Liver (tissue), 8 donors: ENCODE measurements at regions not wholly inside any gene's neighbourhood (a gene's known extent, or its start where the extent isn't known, plus 50 kb on each side); places are given as distances from the start of the nearest gene placed in this dataset.

ENCODE experiments used
- DNase-seq: peaks from one replicate; pipeline ENCODE4 v3.0.0-alpha.2; 2017; ENCODE audit warnings: low spot score
- H3K27ac ChIP-seq, 2 donors: one replicate each; pipeline ENCODE4 v1.7.0; 2013; ENCODE audit warnings: inconsistent platforms in 2 of 2, low read length in 2 of 2, control low read depth in 1 of 2, low read depth in 1 of 2, mild to moderate bottlenecking in 1 of 2
- H3K27me3 ChIP-seq, 4 donors: one replicate each; pipeline versions ENCODE4 v1.6.1 to v1.7.0; 2013; ENCODE audit warnings: low read length in 3 of 4, inconsistent platforms in 1 of 4, mild to moderate bottlenecking in 1 of 4, moderate library complexity in 1 of 4; ENCODE audit not compliant: control insufficient read depth in 4 of 4, insufficient read depth in 4 of 4
- H3K36me3 ChIP-seq, 4 donors: one replicate each; pipeline versions ENCODE4 v1.6.1 to v1.7.0; 2013; ENCODE audit warnings: low read length in 3 of 4, mild to moderate bottlenecking in 3 of 4, low read depth in 1 of 4, moderate library complexity in 1 of 4; ENCODE audit not compliant: control insufficient read depth in 4 of 4, insufficient read depth in 3 of 4
- H3K4me1 ChIP-seq, 4 donors: one replicate each; pipeline versions ENCODE4 v1.6.1 to v1.7.0; 2013; ENCODE audit warnings: low read length in 3 of 4, mild to moderate bottlenecking in 3 of 4, moderate library complexity in 1 of 4; ENCODE audit not compliant: control insufficient read depth in 4 of 4, insufficient read depth in 4 of 4
- H3K4me3 ChIP-seq, 3 donors: one replicate each; pipeline versions ENCODE4 v1.6.1 to v1.7.0; 2013; ENCODE audit warnings: low read length in 3 of 3, control low read depth in 1 of 3, low read depth in 1 of 3, mild to moderate bottlenecking in 1 of 3
- H3K9ac ChIP-seq, 2 donors: one replicate each; pipeline ENCODE4 v1.7.0; 2013; ENCODE audit warnings: low read length in 2 of 2, mild to moderate bottlenecking in 2 of 2, moderate library complexity in 2 of 2, control low read depth in 1 of 2, low read depth in 1 of 2
- H3K9me3 ChIP-seq, 4 donors: one replicate each; pipeline versions ENCODE4 v1.6.1 to v1.7.0; 2013; ENCODE audit warnings: low read length in 3 of 4; ENCODE audit not compliant: control insufficient read depth in 4 of 4
- ATF3 ChIP-seq: IDR thresholded peaks from 2 replicates; pipeline ENCODE4 v1.6.1; 2016; ENCODE audit warnings: antibody characterized with exemption
- CTCF ChIP-seq: fragments of 150-350 bp; IDR thresholded peaks from 2 replicates; pipeline ENCODE4 v1.5.1; 2017; ENCODE audit warnings: improper control_type of control experiment, low read depth, low read length; ENCODE audit not compliant: missing input control
- EGR1 ChIP-seq, 2 donors: IDR thresholded peaks; 2 replicates each; pipeline ENCODE4 v1.6.1; 2016 to 2018; ENCODE audit warnings: antibody characterized with exemption in 2 of 2, low read depth in 2 of 2
- FOXA1 ChIP-seq: IDR thresholded peaks from 2 replicates; pipeline ENCODE4 v1.6.1; 2016; ENCODE audit warnings: antibody characterized with exemption
- FOXA2 ChIP-seq: IDR thresholded peaks from 2 replicates; pipeline ENCODE4 v1.6.1; 2016; ENCODE audit warnings: antibody characterized with exemption
- GABPA ChIP-seq, 2 donors: IDR thresholded peaks in 1 of 2; conservative IDR thresholded peaks in 1 of 2; 2 replicates each; pipeline ENCODE4 v1.6.1; 2016; ENCODE audit warnings: antibody characterized with exemption in 2 of 2, mild to moderate bottlenecking in 1 of 2, moderate library complexity in 1 of 2
- HNF4A ChIP-seq, 2 donors: conservative IDR thresholded peaks; 2 replicates each; pipeline ENCODE4 v1.6.1; 2016; ENCODE audit warnings: antibody characterized with exemption in 2 of 2, mild to moderate bottlenecking in 2 of 2
- MAX ChIP-seq: IDR thresholded peaks from 2 replicates; pipeline ENCODE4 v1.6.1; 2016; ENCODE audit warnings: antibody characterized with exemption
- NR2F2 ChIP-seq: IDR thresholded peaks from 2 replicates; pipeline ENCODE4 v1.6.1; 2016; ENCODE audit warnings: antibody characterized with exemption
- RAD21 ChIP-seq, 2 donors: IDR thresholded peaks; 2 replicates each; pipeline ENCODE4 v1.6.1; 2016; ENCODE audit warnings: antibody characterized with exemption in 2 of 2, mild to moderate bottlenecking in 2 of 2
- REST ChIP-seq: IDR thresholded peaks from 2 replicates; pipeline ENCODE4 v1.6.1; 2016; ENCODE audit warnings: antibody characterized with exemption, mild to moderate bottlenecking
- RXRA ChIP-seq, 2 donors: IDR thresholded peaks; 2 replicates each; pipeline ENCODE4 v1.6.1; 2017 to 2018; ENCODE audit warnings: antibody characterized with exemption in 2 of 2, mild to moderate bottlenecking in 1 of 2
- SP1 ChIP-seq: IDR thresholded peaks from 2 replicates; pipeline ENCODE4 v1.6.1; 2018; ENCODE audit warnings: antibody characterized with exemption, mild to moderate bottlenecking
- TAF1 ChIP-seq: conservative IDR thresholded peaks from 2 replicates; pipeline ENCODE4 v1.6.1; 2016; ENCODE audit warnings: antibody characterized with exemption, mild to moderate bottlenecking
- YY1 ChIP-seq: IDR thresholded peaks from 2 replicates; pipeline ENCODE4 v1.6.1; 2016; ENCODE audit warnings: antibody characterized with exemption, mild to moderate bottlenecking
- ZBTB33 ChIP-seq: IDR thresholded peaks from 2 replicates; pipeline ENCODE4 v1.6.1; 2016; ENCODE audit warnings: antibody characterized with exemption
- WGBS: extraction: QIAGEN DNeasy Blood & Tissue Kit; methylation state at CpG from one replicate; pipeline ENCODE4 v1.1.7; 2013; 5-methylcytosine and 5-hydroxymethylcytosine counted together
- donor health status: healthy.
- donor health status: healthy.
- donor health status: healthy.
- donor health status: healthy.
- donor health status: healthy.

GRCh38 chr1:208387908-208388811 lies 144.0 kb upstream of the PLXNA2 start:
- no peaks in the 10 kb centered on the region for H3K9me3 ChIP-seq
- WGBS: 76% methylated on average over 9 of the region's 9 CpGs
- H3K4me3 ChIP-seq: no peak overlapping the region
- no peak for DNase-seq
- TF ChIP-seq REST (no peak), CTCF (no peak), MAX (no peak), GABPA (IDR thresholded peaks at IDR 0.05 in 1 of 2, conservative IDR thresholded peaks at IDR 0.05 in 1 of 2) (no peak), EGR1 (IDR thresholded peaks at IDR 0.05; ENCODE audit: low read depth in 2 of 2) (no peak), SP1 (no peak), NR2F2 (no peak), ZBTB33 (no peak), RAD21 (IDR thresholded peaks at IDR 0.05) (no peak)
- H3K27ac ChIP-seq: no peak overlapping the region
- H3K9ac ChIP-seq: no peak overlapping the region
- H3K27me3 ChIP-seq: no peaks in the 10 kb centered on the region
- no peaks in the 10 kb centered on the region for H3K4me1 ChIP-seq
- H3K36me3 ChIP-seq: no peaks in the 10 kb centered on the region

- Histone ChIP-seq H3K36me3 (no peaks in the 10 kb centered on the region), H3K27me3 (no peaks in the 10 kb centered on the region), H3K4me3 (no peak overlapping the region), H3K27ac (no peak overlapping the region), H3K4me1 (no peaks in the 10 kb centered on the region), H3K9me3 (no peaks in the 10 kb centered on the region), H3K9ac (no peak overlapping the region)
- DNase-seq: no peak
- WGBS: 91% methylated on average over 3 of the region's 3 CpGs
- TF ChIP-seq MAX (no peak), HNF4A (conservative IDR thresholded peaks at IDR 0.05) (no peak), FOXA2 (no peak), CTCF (no peak), FOXA1 (no peak), ATF3 (no peak), GABPA (IDR thresholded peaks at IDR 0.05 in 1 of 2, conservative IDR thresholded peaks at IDR 0.05 in 1 of 2) (no peak), TAF1 (no peak), REST (no peak), RXRA (IDR thresholded peaks at IDR 0.05) (no peak), YY1 (no peak)
Observed at GRCh38 chr1:208393416-208393815, 149.2 kb upstream of the PLXNA2 start.
